ENCODE measurements at regions not wholly inside any gene's neighbourhood (a gene's known extent, or its start where the extent isn't known, plus 50 kb on each side); places are given as distances from the start of the nearest gene placed in this dataset.

- FAIRE-seq (no peak), DNase-seq (ENCODE audit: insufficient read length, low spot score) (no peak)
- TF ChIP-seq POLR2A (IDR thresholded peaks at IDR 0.05; ENCODE audit: low read depth, low read length): no peak
Observed at GRCh38 chr14:97760050-97760449, 962.9 kb downstream of the VRK1 start.

GRCh38 chr14:97762386-97762785, 965.2 kb downstream of the VRK1 start:
- FAIRE-seq: no peak
- no peak for TF ChIP-seq POLR2A (IDR thresholded peaks at IDR 0.05; ENCODE audit: low read depth, low read length)

GRCh38 chr14:97771340-97772045, 974.3 kb downstream of the VRK1 start:
- DNase-seq (ENCODE audit: insufficient read length, low spot score) (no peak), FAIRE-seq (no peak)
- no peak for TF ChIP-seq POLR2A (IDR thresholded peaks at IDR 0.05; ENCODE audit: low read depth, low read length)

More at GRCh38 chr14:97762386-97762785, 965.2 kb downstream of the VRK1 start:
- no peak for DNase-seq (ENCODE audit: insufficient read length, low spot score)

GRCh38 chr14:97773598-97773997, 976.4 kb downstream of the VRK1 start:
- DNase-seq (ENCODE audit: insufficient read length, low spot score) (no peak), FAIRE-seq (no peak)
- no peak for TF ChIP-seq POLR2A (IDR thresholded peaks at IDR 0.05; ENCODE audit: low read depth, low read length)

- TF ChIP-seq POLR2A (IDR thresholded peaks at IDR 0.05; ENCODE audit: low read depth, low read length): no peak
- FAIRE-seq (no peak), DNase-seq (ENCODE audit: insufficient read length, low spot score) (no peak)
Observed at GRCh38 chr14:97776890-97777558, 979.8 kb downstream of the VRK1 start.

GRCh38 chr14:97777622-97778355, 980.6 kb downstream of the VRK1 start:
- DNase-seq (ENCODE audit: insufficient read length, low spot score): no peak
- no peak for FAIRE-seq
- TF ChIP-seq POLR2A (IDR thresholded peaks at IDR 0.05; ENCODE audit: low read depth, low read length): no peak

- TF ChIP-seq POLR2A (IDR thresholded peaks at IDR 0.05; ENCODE audit: low read depth, low read length): no peak
Observed at GRCh38 chr14:97779140-97779539, 982.0 kb downstream of the VRK1 start.

GRCh38 chr14:97780804-97781203, 983.6 kb downstream of the VRK1 start:
- no peak for FAIRE-seq

More at GRCh38 chr14:97779140-97779539, 982.0 kb downstream of the VRK1 start:
- DNase-seq (ENCODE audit: insufficient read length, low spot score) (no peak), FAIRE-seq (no peak)

GRCh38 chr14:97781961-97782360, 984.8 kb downstream of the VRK1 start:
- DNase-seq (ENCODE audit: insufficient read length, low spot score): no peak
- no peak for TF ChIP-seq POLR2A (IDR thresholded peaks at IDR 0.05; ENCODE audit: low read depth, low read length)
- FAIRE-seq: no peak

More at GRCh38 chr14:97780804-97781203, 983.6 kb downstream of the VRK1 start:
- TF ChIP-seq POLR2A (IDR thresholded peaks at IDR 0.05; ENCODE audit: low read depth, low read length): no peak
- no peak for DNase-seq (ENCODE audit: insufficient read length, low spot score)

GRCh38 chr14:97782871-97783414, 985.8 kb downstream of the VRK1 start:
- no peak for FAIRE-seq
- TF ChIP-seq POLR2A (IDR thresholded peaks at IDR 0.05; ENCODE audit: low read depth, low read length): no peak
- DNase-seq (ENCODE audit: insufficient read length, low spot score): no peak

- DNase-seq (ENCODE audit: insufficient read length, low spot score) (no peak), FAIRE-seq (no peak)
- no peak for TF ChIP-seq POLR2A (IDR thresholded peaks at IDR 0.05; ENCODE audit: low read depth, low read length)
Observed at GRCh38 chr14:97785495-97785894, 988.3 kb downstream of the VRK1 start.

GRCh38 chr14:97788364-97788763, 991.2 kb downstream of the VRK1 start:
- TF ChIP-seq POLR2A (IDR thresholded peaks at IDR 0.05; ENCODE audit: low read depth, low read length): no peak
- FAIRE-seq: no peak
- no peak for DNase-seq (ENCODE audit: insufficient read length, low spot score)

- no peak for FAIRE-seq
Observed at GRCh38 chr14:97788846-97789526, 991.8 kb downstream of the VRK1 start.

More at GRCh38 chr14:97788846-97789526, 991.8 kb downstream of the VRK1 start:
- no peak for DNase-seq (ENCODE audit: insufficient read length, low spot score)
- TF ChIP-seq POLR2A (IDR thresholded peaks at IDR 0.05; ENCODE audit: low read depth, low read length): no peak

All from H54 (cell line).